ENCODE measurements at regions not wholly inside any gene's neighbourhood (a gene's known extent, or its start where the extent isn't known, plus 50 kb on each side); places are given as distances from the start of the nearest gene placed in this dataset.
"Not testable (repeated sequence)": the region's sequence is repeated elsewhere in the genome, so short reads cannot be mapped to it uniquely, and the experiment has no call there.

- H3K9me2 ChIP-seq (ENCODE audit: insufficient read depth); H3K79me2 ChIP-seq (replicated peaks; ENCODE audit: insufficient read depth); H3F3A ChIP-seq (replicated peaks; ENCODE audit: low read depth); H2AFZ ChIP-seq; H3K36me3 ChIP-seq (ENCODE audit: insufficient read depth); H3K27ac Mint-ChIP-seq; DNase-seq (ENCODE audit: low spot score); H3K4me3 ChIP-seq; ATAC-seq; H3K4me3 Mint-ChIP-seq; H3K36me3 Mint-ChIP-seq (ENCODE audit: low read depth); H4K20me1 ChIP-seq (replicated peaks; ENCODE audit: insufficient read depth); H3K4me1 ChIP-seq (ENCODE audit: insufficient read depth); H3K4me2 ChIP-seq; H3K27ac ChIP-seq (ENCODE audit: low read depth); H3K9me3 Mint-ChIP-seq: not testable (repeated sequence)
- H3K27me3 Mint-ChIP-seq (ENCODE audit: insufficient read depth, low read depth, poor library complexity): peaks cover 23% of the 10 kb centered on the region
- H3K4me1 Mint-ChIP-seq: peaks cover 11% of the 10 kb centered on the region
- peaks cover 29% of the 10 kb centered on the region for H3K27me3 ChIP-seq (ENCODE audit: insufficient read depth)
Observed at GRCh38 chr10:46108158-46108499, 62.1 kb upstream of the MSMB start.

- not testable (repeated sequence) for H3K4me2 ChIP-seq; H3K9me3 Mint-ChIP-seq; H3K4me3 Mint-ChIP-seq; DNase-seq (ENCODE audit: low spot score); H2AFZ ChIP-seq; H3K36me3 ChIP-seq (ENCODE audit: insufficient read depth); H3K27me3 ChIP-seq (ENCODE audit: insufficient read depth); H3K9me2 ChIP-seq (ENCODE audit: insufficient read depth); H3K27ac Mint-ChIP-seq; H3K36me3 Mint-ChIP-seq (ENCODE audit: low read depth); H3K79me2 ChIP-seq (replicated peaks; ENCODE audit: insufficient read depth); H3F3A ChIP-seq (replicated peaks; ENCODE audit: low read depth); H3K4me1 ChIP-seq (ENCODE audit: insufficient read depth); H3K4me3 ChIP-seq; H3K4me1 Mint-ChIP-seq; H3K27ac ChIP-seq (ENCODE audit: low read depth); H4K20me1 ChIP-seq (replicated peaks; ENCODE audit: insufficient read depth); ATAC-seq; H3K27me3 Mint-ChIP-seq (ENCODE audit: insufficient read depth, low read depth, poor library complexity)
Observed at GRCh38 chr10:46154271-46154670, 108.2 kb upstream of the MSMB start.

GRCh38 chr10:46154683-46155082 lies 108.6 kb upstream of the MSMB start:
- not testable (repeated sequence) for ATAC-seq; H3K27ac ChIP-seq (ENCODE audit: low read depth); H3K4me3 ChIP-seq; H3K4me1 Mint-ChIP-seq; H3K27me3 ChIP-seq (ENCODE audit: insufficient read depth); H3K36me3 ChIP-seq (ENCODE audit: insufficient read depth); H3K79me2 ChIP-seq (replicated peaks; ENCODE audit: insufficient read depth); H3K4me3 Mint-ChIP-seq; DNase-seq (ENCODE audit: low spot score); H3K4me1 ChIP-seq (ENCODE audit: insufficient read depth); H3K9me2 ChIP-seq (ENCODE audit: insufficient read depth); H3F3A ChIP-seq (replicated peaks; ENCODE audit: low read depth); H3K9me3 Mint-ChIP-seq; H3K36me3 Mint-ChIP-seq (ENCODE audit: low read depth); H2AFZ ChIP-seq; H3K27me3 Mint-ChIP-seq (ENCODE audit: insufficient read depth, low read depth, poor library complexity); H3K4me2 ChIP-seq; H4K20me1 ChIP-seq (replicated peaks; ENCODE audit: insufficient read depth); H3K27ac Mint-ChIP-seq

- not testable (repeated sequence) for H3K27me3 Mint-ChIP-seq (ENCODE audit: insufficient read depth, low read depth, poor library complexity); H3K4me1 Mint-ChIP-seq; ATAC-seq; H3K79me2 ChIP-seq (replicated peaks; ENCODE audit: insufficient read depth); H3K4me2 ChIP-seq; H3K9me3 Mint-ChIP-seq; H3K4me1 ChIP-seq (ENCODE audit: insufficient read depth); H3K27ac Mint-ChIP-seq; H3K27me3 ChIP-seq (ENCODE audit: insufficient read depth); H3K4me3 Mint-ChIP-seq; H3F3A ChIP-seq (replicated peaks; ENCODE audit: low read depth); H3K36me3 Mint-ChIP-seq (ENCODE audit: low read depth); H3K36me3 ChIP-seq (ENCODE audit: insufficient read depth); H2AFZ ChIP-seq; H4K20me1 ChIP-seq (replicated peaks; ENCODE audit: insufficient read depth); H3K27ac ChIP-seq (ENCODE audit: low read depth); DNase-seq (ENCODE audit: low spot score); H3K4me3 ChIP-seq; H3K9me2 ChIP-seq (ENCODE audit: insufficient read depth)
Observed at GRCh38 chr10:46156866-46157265, 110.8 kb upstream of the MSMB start.

- Histone ChIP-seq H3K79me2 (replicated peaks; ENCODE audit: insufficient read depth) (no peaks in the 10 kb centered on the region), H3K27me3 (ENCODE audit: insufficient read depth) (no peaks in the 10 kb centered on the region), H3K36me3 (ENCODE audit: insufficient read depth) (no peaks in the 10 kb centered on the region), H3K4me1 (ENCODE audit: insufficient read depth) (peaks cover 3% of the 10 kb centered on the region; the same call in 1 of the 2 replicates), H3K9me2 (ENCODE audit: insufficient read depth) (no peaks in the 10 kb centered on the region), H2AFZ (no peak overlapping the region), H3K4me2 (no peak overlapping the region), H4K20me1 (replicated peaks; ENCODE audit: insufficient read depth) (no peaks in the 10 kb centered on the region), H3K4me3 (no peak overlapping the region), H3F3A (replicated peaks; ENCODE audit: low read depth) (no peaks in the 10 kb centered on the region), H3K27ac (ENCODE audit: low read depth) (no peak overlapping the region)
- Mint-ChIP-seq H3K36me3 (ENCODE audit: low read depth) (no peaks in the 10 kb centered on the region), H3K27me3 (ENCODE audit: insufficient read depth, low read depth, poor library complexity) (no peaks in the 10 kb centered on the region), H3K4me3 (no peak overlapping the region), H3K9me3 (no peaks in the 10 kb centered on the region), H3K27ac (no peak overlapping the region), H3K4me1 (peaks cover 6% of the 10 kb centered on the region; the same call in 2 of the 3 replicates)
- DNase-seq (ENCODE audit: low spot score) (no peak), ATAC-seq (no peak)
- TF ChIP-seq JUNB (IDR thresholded peaks at IDR 0.05; ENCODE audit: unreplicated experiment) (no peak), ZNF114 (CRISPR knock-in tag; IDR thresholded peaks at IDR 0.05) (no peak), ZNF331 (CRISPR knock-in tag; IDR thresholded peaks at IDR 0.05; ENCODE audit: low read depth) (no peak), NANOG (IDR thresholded peaks at IDR 0.05; ENCODE audit: borderline replicate concordance) (no peak), POLR2AphosphoS5 (IDR thresholded peaks at IDR 0.05; ENCODE audit: low read depth) (no peak), STAT1 (IDR thresholded peaks at IDR 0.05; ENCODE audit: unreplicated experiment) (no peak), CREB1 (CRISPR knock-in tag; IDR thresholded peaks at IDR 0.05; ENCODE audit: low read depth) (no peak), EZH2 (IDR thresholded peaks at IDR 0.05; ENCODE audit: low read depth, unreplicated experiment) (no peak), EZH2phosphoT487 (IDR thresholded peaks at IDR 0.05; ENCODE audit: unreplicated experiment) (no peak)
Observed at GRCh38 chr10:46169736-46170135, 117.1 kb upstream of the ANTXRL start.

Data from GM23338 (cell line).